H1 (cell line): ENCODE measurements at regions not wholly inside any gene's neighbourhood (a gene's known extent, or its start where the extent isn't known, plus 50 kb on each side); places are given as distances from the start of the nearest gene placed in this dataset.

Experiments used
- CREB1 ChIP-seq: IDR thresholded peaks from 2 replicates; pipeline ENCODE4 v1.6.1; 2012; ENCODE audit warnings: inconsistent platforms
- POLR2A ChIP-seq, 2 experiments: IDR thresholded peaks; 1 replicate in 1 of 2; 2 replicates in 1 of 2; pipeline ENCODE4 v1.6.1; 2011; ENCODE audit warnings: low read depth in 2 of 2, low read length in 2 of 2, mild to moderate bottlenecking in 2 of 2; ENCODE audit errors: control extremely low read depth in 1 of 2
- POU5F1 ChIP-seq: IDR thresholded peaks from 2 replicates; pipeline ENCODE4 v1.6.1; 2011; ENCODE audit warnings: low read depth, mild to moderate bottlenecking, low read length, moderate library complexity
- RXRA ChIP-seq: IDR thresholded peaks from 2 replicates; pipeline ENCODE4 v1.6.1; 2011; ENCODE audit warnings: low read depth, mild to moderate bottlenecking, low read length, moderate library complexity; ENCODE audit not compliant: insufficient read depth
- TAF1 ChIP-seq: IDR thresholded peaks from 2 replicates; pipeline ENCODE4 v1.6.1; 2011; ENCODE audit warnings: mild to moderate bottlenecking, low read depth, low read length
- TBP ChIP-seq: IDR thresholded peaks from 2 replicates; pipeline ENCODE4 v1.6.1; 2011; ENCODE audit warnings: low read depth, low read length, improper control_type of control experiment
- TF ChIP-seq, protein P1 (sequence below), 3 experiments: IDR thresholded peaks; 1 replicate in 2 of 3; 2 replicates in 1 of 3; pipeline versions ENCODE4 v1.5.1 to v1.6.1; 2011; ENCODE audit warnings: low read length in 3 of 3, mild to moderate bottlenecking in 3 of 3, inconsistent platforms in 2 of 3, low read depth in 1 of 3, moderate library complexity in 1 of 3; ENCODE audit not compliant: insufficient read depth in 1 of 3; ENCODE audit errors: control extremely low read depth in 1 of 3
- TF ChIP-seq, protein P2 (sequence below): IDR thresholded peaks from 2 replicates; pipeline ENCODE4 v1.6.1; 2011; ENCODE audit warnings: low read length, improper control_type of control experiment
- TF ChIP-seq, protein P3 (sequence below): IDR thresholded peaks from 2 replicates; pipeline ENCODE4 v1.6.1; 2012; ENCODE audit warnings: inconsistent platforms

DNA sequence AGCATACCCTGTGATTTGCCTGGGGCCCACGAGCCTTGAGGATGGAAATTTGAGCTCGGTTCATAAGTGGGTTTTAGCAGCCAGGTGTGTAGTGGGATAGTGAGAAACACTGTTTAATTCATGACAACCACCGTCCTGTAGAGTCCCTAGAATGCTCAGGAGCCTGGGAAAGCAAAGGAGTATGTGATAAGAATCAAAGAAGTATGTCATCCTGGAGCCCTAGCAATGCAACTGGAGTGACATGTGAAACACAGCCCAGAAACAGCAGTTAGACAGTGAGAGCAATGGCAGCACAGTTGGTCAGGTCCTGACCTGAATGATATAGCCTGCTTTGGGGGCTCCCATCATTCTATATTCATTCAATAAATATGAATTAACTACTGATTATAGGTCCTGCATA, 161.2 kb upstream of the ECI2 start:
- TF ChIP-seq, protein P1, sequence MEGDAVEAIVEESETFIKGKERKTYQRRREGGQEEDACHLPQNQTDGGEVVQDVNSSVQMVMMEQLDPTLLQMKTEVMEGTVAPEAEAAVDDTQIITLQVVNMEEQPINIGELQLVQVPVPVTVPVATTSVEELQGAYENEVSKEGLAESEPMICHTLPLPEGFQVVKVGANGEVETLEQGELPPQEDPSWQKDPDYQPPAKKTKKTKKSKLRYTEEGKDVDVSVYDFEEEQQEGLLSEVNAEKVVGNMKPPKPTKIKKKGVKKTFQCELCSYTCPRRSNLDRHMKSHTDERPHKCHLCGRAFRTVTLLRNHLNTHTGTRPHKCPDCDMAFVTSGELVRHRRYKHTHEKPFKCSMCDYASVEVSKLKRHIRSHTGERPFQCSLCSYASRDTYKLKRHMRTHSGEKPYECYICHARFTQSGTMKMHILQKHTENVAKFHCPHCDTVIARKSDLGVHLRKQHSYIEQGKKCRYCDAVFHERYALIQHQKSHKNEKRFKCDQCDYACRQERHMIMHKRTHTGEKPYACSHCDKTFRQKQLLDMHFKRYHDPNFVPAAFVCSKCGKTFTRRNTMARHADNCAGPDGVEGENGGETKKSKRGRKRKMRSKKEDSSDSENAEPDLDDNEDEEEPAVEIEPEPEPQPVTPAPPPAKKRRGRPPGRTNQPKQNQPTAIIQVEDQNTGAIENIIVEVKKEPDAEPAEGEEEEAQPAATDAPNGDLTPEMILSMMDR (IDR thresholded peaks at IDR 0.05; ENCODE audit: control extremely low read depth in 1 of 3, insufficient read depth in 1 of 3, low read depth in 1 of 3, low read length in 3 of 3): no peak
- no peak for TF ChIP-seq TAF1
- no peak for TF ChIP-seq CREB1
- no peak for TF ChIP-seq TBP
- no peak for TF ChIP-seq POLR2A (IDR thresholded peaks at IDR 0.05; ENCODE audit: control extremely low read depth in 1 of 2, low read depth in 2 of 2, low read length in 2 of 2)
- no peak for TF ChIP-seq RXRA
- no peak for TF ChIP-seq POU5F1
- TF ChIP-seq, protein P2, sequence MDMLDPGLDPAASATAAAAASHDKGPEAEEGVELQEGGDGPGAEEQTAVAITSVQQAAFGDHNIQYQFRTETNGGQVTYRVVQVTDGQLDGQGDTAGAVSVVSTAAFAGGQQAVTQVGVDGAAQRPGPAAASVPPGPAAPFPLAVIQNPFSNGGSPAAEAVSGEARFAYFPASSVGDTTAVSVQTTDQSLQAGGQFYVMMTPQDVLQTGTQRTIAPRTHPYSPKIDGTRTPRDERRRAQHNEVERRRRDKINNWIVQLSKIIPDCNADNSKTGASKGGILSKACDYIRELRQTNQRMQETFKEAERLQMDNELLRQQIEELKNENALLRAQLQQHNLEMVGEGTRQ: no peak
- TF ChIP-seq, protein P3, sequence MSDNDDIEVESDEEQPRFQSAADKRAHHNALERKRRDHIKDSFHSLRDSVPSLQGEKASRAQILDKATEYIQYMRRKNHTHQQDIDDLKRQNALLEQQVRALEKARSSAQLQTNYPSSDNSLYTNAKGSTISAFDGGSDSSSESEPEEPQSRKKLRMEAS: no peak
